ENCODE measurements at regions not wholly inside any gene's neighbourhood (a gene's known extent, or its start where the extent isn't known, plus 50 kb on each side); places are given as distances from the start of the nearest gene placed in this dataset.

DNA sequence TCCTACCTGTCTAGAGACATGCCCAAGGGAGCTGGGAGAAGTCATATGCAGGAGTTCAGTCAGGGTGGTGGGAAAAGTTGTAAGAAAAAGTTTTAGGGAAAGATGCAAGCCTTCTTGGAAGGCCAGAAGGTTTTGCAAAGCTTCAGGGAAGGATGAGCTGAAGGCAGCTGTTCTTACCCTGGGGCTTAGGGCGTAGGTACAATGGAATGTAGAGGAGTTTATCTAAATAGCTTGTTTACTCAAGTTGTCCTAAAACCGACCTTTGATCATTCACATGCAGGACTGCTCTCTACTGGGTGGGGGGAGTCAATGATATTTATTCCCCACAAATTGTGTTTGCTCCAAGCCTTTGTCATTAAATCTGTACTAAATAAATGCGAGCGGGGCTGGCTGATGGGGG is 277.0 kb downstream of the CRPPA start:
- TF ChIP-seq POLR2A (IDR thresholded peaks at IDR 0.05) (no peak), POLR2AphosphoS5 (IDR thresholded peaks at IDR 0.05) (no peak)
- TF ChIP-seq, protein P1, sequence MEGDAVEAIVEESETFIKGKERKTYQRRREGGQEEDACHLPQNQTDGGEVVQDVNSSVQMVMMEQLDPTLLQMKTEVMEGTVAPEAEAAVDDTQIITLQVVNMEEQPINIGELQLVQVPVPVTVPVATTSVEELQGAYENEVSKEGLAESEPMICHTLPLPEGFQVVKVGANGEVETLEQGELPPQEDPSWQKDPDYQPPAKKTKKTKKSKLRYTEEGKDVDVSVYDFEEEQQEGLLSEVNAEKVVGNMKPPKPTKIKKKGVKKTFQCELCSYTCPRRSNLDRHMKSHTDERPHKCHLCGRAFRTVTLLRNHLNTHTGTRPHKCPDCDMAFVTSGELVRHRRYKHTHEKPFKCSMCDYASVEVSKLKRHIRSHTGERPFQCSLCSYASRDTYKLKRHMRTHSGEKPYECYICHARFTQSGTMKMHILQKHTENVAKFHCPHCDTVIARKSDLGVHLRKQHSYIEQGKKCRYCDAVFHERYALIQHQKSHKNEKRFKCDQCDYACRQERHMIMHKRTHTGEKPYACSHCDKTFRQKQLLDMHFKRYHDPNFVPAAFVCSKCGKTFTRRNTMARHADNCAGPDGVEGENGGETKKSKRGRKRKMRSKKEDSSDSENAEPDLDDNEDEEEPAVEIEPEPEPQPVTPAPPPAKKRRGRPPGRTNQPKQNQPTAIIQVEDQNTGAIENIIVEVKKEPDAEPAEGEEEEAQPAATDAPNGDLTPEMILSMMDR (IDR thresholded peaks at IDR 0.05): no peak
